Left lung (tissue), 4 donors: ENCODE measurements at regions not wholly inside any gene's neighbourhood (a gene's known extent, or its start where the extent isn't known, plus 50 kb on each side); places are given as distances from the start of the nearest gene placed in this dataset.

ENCODE experiments used
- ATAC-seq: fragments of 200-7000 bp; cut with Tn5 transposase; one replicate; pipeline ENCODE4 v1.9.1; 2020; ENCODE audit warnings: moderate library complexity
- DNase-seq, 4 donors: peaks; one replicate each; pipeline ENCODE4 v3.0.0-alpha.2; 2013 to 2020
- H3K27ac ChIP-seq, 2 donors: fragments of 200-600 bp; sonication (generic) in 1 of 2; one replicate each; pipeline versions ENCODE4 v1.5.0 to v1.8.0; 2020 to 2021
- H3K27me3 ChIP-seq, 2 donors: fragments of 200-600 bp; sonication (generic) in 1 of 2; one replicate each; pipeline versions ENCODE4 v1.5.0 to v1.8.0; 2020 to 2021
- H3K36me3 ChIP-seq, 2 donors: fragments of 200-600 bp; sonication (generic) in 1 of 2; one replicate each; pipeline versions ENCODE4 v1.5.0 to v1.8.0; 2020 to 2021
- H3K4me1 ChIP-seq, 2 donors: fragments of 200-600 bp; one replicate each; pipeline ENCODE4 v1.8.0; 2021
- H3K4me3 ChIP-seq, 2 donors: fragments of 200-600 bp; sonication (generic) in 1 of 2; one replicate each; pipeline versions ENCODE4 v1.5.0 to v1.8.0; 2020 to 2021; ENCODE audit warnings: mild to moderate bottlenecking in 1 of 2
- H3K9me3 ChIP-seq, 2 donors: fragments of 200-600 bp; sonication (generic) in 1 of 2; one replicate each; pipeline versions ENCODE4 v1.5.0 to v1.8.0; 2020 to 2021
- intact Hi-C, 2 donors: fragments of 100-400 bp; cut with DNase I; formaldehyde crosslinking; loops; one replicate each; pipeline versions ENCODE4 v1.11.2 to v1.14.2; 2022
- TF ChIP-seq, protein P1 (sequence below), 2 donors: fragments of 200-600 bp; sonication (generic) in 1 of 2; IDR thresholded peaks; one replicate each; pipeline versions ENCODE4 v1.5.0 to v1.8.0; 2021; ENCODE audit warnings: antibody characterized with exemption in 2 of 2
- donor health status: DM: no; HTN: yes; CAD: no.
- donor health status: DM: no; HTN: no; CAD: no.

DNA sequence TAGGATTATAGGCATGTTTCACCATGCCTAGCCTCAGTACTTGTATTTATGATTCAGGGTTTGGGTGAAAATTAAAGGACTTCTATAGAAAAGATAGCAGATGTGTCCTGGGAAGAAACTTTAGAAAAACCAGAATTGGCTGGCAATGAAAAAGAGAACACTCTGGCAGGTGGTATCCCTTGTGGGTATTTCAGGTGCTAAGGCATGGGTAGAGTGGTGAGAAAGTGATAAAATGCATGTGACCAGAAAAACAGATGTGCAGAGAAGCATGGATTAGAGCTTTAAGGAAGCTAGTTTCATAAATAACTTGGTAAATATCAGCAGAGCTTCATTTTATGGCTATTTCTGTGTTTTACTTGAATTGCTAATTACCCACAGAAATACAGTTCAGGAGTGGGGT, 622.2 kb downstream of the DOK5 start:
- TF ChIP-seq, protein P1, sequence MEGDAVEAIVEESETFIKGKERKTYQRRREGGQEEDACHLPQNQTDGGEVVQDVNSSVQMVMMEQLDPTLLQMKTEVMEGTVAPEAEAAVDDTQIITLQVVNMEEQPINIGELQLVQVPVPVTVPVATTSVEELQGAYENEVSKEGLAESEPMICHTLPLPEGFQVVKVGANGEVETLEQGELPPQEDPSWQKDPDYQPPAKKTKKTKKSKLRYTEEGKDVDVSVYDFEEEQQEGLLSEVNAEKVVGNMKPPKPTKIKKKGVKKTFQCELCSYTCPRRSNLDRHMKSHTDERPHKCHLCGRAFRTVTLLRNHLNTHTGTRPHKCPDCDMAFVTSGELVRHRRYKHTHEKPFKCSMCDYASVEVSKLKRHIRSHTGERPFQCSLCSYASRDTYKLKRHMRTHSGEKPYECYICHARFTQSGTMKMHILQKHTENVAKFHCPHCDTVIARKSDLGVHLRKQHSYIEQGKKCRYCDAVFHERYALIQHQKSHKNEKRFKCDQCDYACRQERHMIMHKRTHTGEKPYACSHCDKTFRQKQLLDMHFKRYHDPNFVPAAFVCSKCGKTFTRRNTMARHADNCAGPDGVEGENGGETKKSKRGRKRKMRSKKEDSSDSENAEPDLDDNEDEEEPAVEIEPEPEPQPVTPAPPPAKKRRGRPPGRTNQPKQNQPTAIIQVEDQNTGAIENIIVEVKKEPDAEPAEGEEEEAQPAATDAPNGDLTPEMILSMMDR (IDR thresholded peaks at IDR 0.05), result no peak

DNA sequence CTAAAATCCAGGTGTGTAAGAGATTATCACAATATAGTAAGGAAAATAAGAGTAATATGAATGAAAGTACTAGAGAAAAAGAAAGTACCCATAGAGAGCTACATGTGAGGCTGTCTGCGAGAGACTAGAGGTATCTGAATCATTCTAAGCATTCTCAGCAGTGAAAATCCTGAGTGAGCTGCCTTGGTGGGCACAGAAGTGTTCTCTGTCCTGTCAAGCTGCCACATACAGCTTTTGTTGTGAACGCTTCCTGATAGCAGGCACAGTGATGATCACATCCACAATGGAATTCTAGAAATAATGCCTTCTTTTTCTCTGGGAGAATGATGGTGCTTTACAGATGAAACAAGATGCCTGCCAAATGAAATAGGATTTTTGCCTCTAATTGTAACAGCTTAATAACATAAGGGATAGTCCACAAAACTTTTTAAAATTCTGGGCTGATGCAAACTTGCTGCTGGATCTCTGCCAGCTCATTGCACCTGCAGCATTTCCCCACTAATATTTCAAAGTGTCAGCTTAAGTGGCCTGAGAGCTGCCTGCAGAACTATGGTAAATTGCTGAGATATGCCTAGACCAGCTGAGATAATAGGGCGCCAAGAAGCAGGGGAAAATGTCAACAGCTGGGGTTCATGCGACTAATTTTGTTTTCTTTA, 620.5 kb downstream of the DOK5 start:
- DNase-seq (peak in 2 of 4 donors; percentile 3), ATAC-seq (no peak)
- H3K27ac ChIP-seq, result no peak overlapping the region
- no peaks in the 10 kb centered on the region for H3K4me1 ChIP-seq
- H3K9me3 ChIP-seq, result no peaks in the 10 kb centered on the region
- intact Hi-C loops, result no loop called here
- TF ChIP-seq, protein P1 (IDR thresholded peaks at IDR 0.05), result no peak
- H3K36me3 ChIP-seq, result no peaks in the 10 kb centered on the region
- H3K27me3 ChIP-seq, result no peaks in the 10 kb centered on the region
- H3K4me3 ChIP-seq, result no peak overlapping the region

More for the DNA sequence above, 622.2 kb downstream of the DOK5 start:
- intact Hi-C loops, result no loop called here
- Histone ChIP-seq H3K4me3 (no peak overlapping the region), H3K27ac (no peak overlapping the region), H3K36me3 (no peaks in the 10 kb centered on the region), H3K27me3 (no peaks in the 10 kb centered on the region), H3K4me1 (no peaks in the 10 kb centered on the region), H3K9me3 (no peaks in the 10 kb centered on the region)
- ATAC-seq (no peak), DNase-seq (no peak)

DNA sequence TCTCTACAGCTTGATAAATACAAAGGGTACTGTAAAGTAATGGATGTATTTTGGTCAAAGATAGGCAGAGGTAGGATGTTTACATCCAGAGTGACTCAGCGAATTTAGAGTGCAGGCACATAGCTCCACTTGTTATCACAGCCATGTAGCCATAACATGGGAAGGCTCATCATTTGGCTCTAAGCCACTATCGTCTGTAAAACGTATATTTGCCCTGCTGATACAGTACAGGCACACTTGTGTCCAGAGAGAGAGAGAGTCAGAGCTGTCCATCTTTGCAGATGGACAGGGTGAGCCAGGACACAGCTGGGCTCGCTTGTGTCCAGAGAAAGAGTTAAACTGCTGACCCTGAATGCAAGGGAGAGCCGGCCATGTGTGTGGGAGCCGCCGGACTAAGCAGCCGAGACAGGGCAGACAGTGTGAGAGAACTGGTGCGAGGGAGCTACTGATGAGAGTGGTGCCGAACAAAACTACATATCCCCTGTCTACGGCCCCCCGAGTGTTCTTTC, 619.0 kb downstream of the DOK5 start:
- ATAC-seq (no peak), DNase-seq (no peak)
- no peaks in the 10 kb centered on the region for H3K36me3 ChIP-seq
- intact Hi-C loops, result no loop called here
- no peaks in the 10 kb centered on the region for H3K9me3 ChIP-seq
- H3K4me1 ChIP-seq, result no peaks in the 10 kb centered on the region
- no peak overlapping the region for H3K27ac ChIP-seq
- TF ChIP-seq, protein P1 (IDR thresholded peaks at IDR 0.05), result no peak
- no peaks in the 10 kb centered on the region for H3K27me3 ChIP-seq
- no peak overlapping the region for H3K4me3 ChIP-seq

DNA sequence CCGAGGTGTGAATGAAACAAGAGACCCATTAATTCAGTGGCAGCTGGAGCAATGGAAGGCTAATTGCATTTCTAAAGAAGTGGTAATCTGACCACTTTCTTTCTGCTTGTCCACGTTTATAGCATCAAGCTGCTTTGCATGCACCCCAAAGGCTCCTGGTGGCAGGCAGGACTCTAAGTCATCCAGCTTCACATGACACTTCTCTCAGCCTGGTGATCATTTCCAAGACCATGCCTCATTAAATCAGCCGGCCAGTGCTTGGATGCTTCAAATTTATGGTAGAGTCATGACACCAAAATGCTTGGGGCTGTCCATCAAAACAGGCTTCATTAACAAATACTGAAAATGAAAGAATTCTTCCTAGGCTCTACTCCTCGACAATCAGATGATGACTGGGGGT, 614.9 kb downstream of the DOK5 start:
- Histone ChIP-seq H3K9me3 (no peaks in the 10 kb centered on the region), H3K4me1 (no peaks in the 10 kb centered on the region), H3K27me3 (no peaks in the 10 kb centered on the region), H3K4me3 (no peak overlapping the region), H3K36me3 (no peaks in the 10 kb centered on the region), H3K27ac (no peak overlapping the region)
- no peak for ATAC-seq
- TF ChIP-seq, protein P1 (IDR thresholded peaks at IDR 0.05), result no peak
- intact Hi-C loops, result no loop called here
- no peak for DNase-seq

DNA sequence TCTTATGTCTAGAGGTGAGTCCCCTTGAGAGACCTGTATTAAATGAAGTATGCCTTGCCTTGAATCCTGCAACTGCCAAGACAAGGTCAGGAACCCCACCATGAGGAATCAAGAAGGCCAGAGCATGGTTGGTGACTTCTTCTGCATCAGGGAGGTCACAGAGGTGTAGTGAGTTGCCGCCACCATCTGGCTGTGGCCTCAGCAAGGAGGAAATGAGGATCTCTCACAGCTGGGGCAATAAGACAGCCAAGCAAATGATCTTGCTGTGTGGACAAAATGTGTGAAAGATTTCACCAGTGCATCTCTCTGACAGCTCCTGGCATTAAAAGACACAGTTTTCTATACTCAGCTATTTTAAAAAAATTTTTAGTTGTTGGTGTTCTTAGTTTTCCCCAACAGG, 611.0 kb downstream of the DOK5 start:
- H3K36me3 ChIP-seq, result no peaks in the 10 kb centered on the region
- TF ChIP-seq, protein P1 (IDR thresholded peaks at IDR 0.05), result no peak
- H3K27ac ChIP-seq, result no peak overlapping the region
- DNase-seq (no peak), ATAC-seq (no peak)
- H3K4me1 ChIP-seq, result no peaks in the 10 kb centered on the region
- intact Hi-C loops, result no loop called here
- H3K27me3 ChIP-seq, result no peaks in the 10 kb centered on the region
- no peaks in the 10 kb centered on the region for H3K9me3 ChIP-seq
- no peak overlapping the region for H3K4me3 ChIP-seq
